ENCODE measurements at regions not wholly inside any gene's neighbourhood (a gene's known extent, or its start where the extent isn't known, plus 50 kb on each side); places are given as distances from the start of the nearest gene placed in this dataset.
"Not testable (repeated sequence)": the region's sequence is repeated elsewhere in the genome, so short reads cannot be mapped to it uniquely, and the experiment has no call there.

GRCh38 chr3:139151530-139151929 is 106.8 kb upstream of the PRR23C start:
- Mint-ChIP-seq H3K4me1 (no peaks in the 10 kb centered on the region), H3K27me3 (ENCODE audit: low read depth) (peaks cover 28% of the 10 kb centered on the region), H3K27ac (no peak overlapping the region), H3K9me3 (peaks cover 32% of the 10 kb centered on the region), H3K4me3 (no peak overlapping the region), H3K36me3 (no peaks in the 10 kb centered on the region)
- no peak for DNase-seq (ENCODE audit: low spot score in 2 of 2, unreplicated experiment in 2 of 2)
- TF ChIP-seq CTCF (IDR thresholded peaks at IDR 0.05; ENCODE audit: unreplicated experiment): no peak

GRCh38 chr3:139153434-139153833 is 108.7 kb upstream of the PRR23C start:
- DNase-seq (ENCODE audit: low spot score in 2 of 2, unreplicated experiment in 2 of 2); H3K4me1 Mint-ChIP-seq; H3K4me3 Mint-ChIP-seq; H3K27ac Mint-ChIP-seq; H3K36me3 Mint-ChIP-seq: not testable (repeated sequence)
- Mint-ChIP-seq H3K9me3 (peaks cover 26% of the 10 kb centered on the region), H3K27me3 (ENCODE audit: low read depth) (peaks cover 30% of the 10 kb centered on the region)

GRCh38 chr3:139157161-139157932 is 112.7 kb upstream of the PRR23C start:
- Mint-ChIP-seq H3K9me3 (peaks cover 3% of the 10 kb centered on the region), H3K36me3 (no peaks in the 10 kb centered on the region), H3K4me3 (no peak overlapping the region), H3K4me1 (no peaks in the 10 kb centered on the region), H3K27me3 (ENCODE audit: low read depth) (peaks cover 47% of the 10 kb centered on the region), H3K27ac (no peak overlapping the region)
- no peak for TF ChIP-seq CTCF (IDR thresholded peaks at IDR 0.05; ENCODE audit: unreplicated experiment)
- DNase-seq (ENCODE audit: low spot score in 2 of 2, unreplicated experiment in 2 of 2): no peak

- DNase-seq (ENCODE audit: low spot score in 2 of 2, unreplicated experiment in 2 of 2): no peak
- no peak for TF ChIP-seq CTCF (IDR thresholded peaks at IDR 0.05; ENCODE audit: unreplicated experiment)
- no peaks in the 10 kb centered on the region for H3K4me1 Mint-ChIP-seq
- H3K36me3 Mint-ChIP-seq: no peaks in the 10 kb centered on the region
- H3K27ac Mint-ChIP-seq: no peak overlapping the region
- peaks cover 46% of the 10 kb centered on the region for H3K27me3 Mint-ChIP-seq (ENCODE audit: low read depth)
- no peaks in the 10 kb centered on the region for H3K9me3 Mint-ChIP-seq
- no peak overlapping the region for H3K4me3 Mint-ChIP-seq
These were observed 114.7 kb upstream of the PRR23C start for GRCh38 chr3:139159356-139159755.

GRCh38 chr3:139173372-139174108 is 128.8 kb upstream of the PRR23C start:
- H3K27ac Mint-ChIP-seq: no peak overlapping the region
- no peak for TF ChIP-seq CTCF (IDR thresholded peaks at IDR 0.05; ENCODE audit: unreplicated experiment)
- no peaks in the 10 kb centered on the region for H3K36me3 Mint-ChIP-seq
- DNase-seq (ENCODE audit: low spot score in 2 of 2, unreplicated experiment in 2 of 2): no peak
- H3K27me3 Mint-ChIP-seq (ENCODE audit: low read depth): peaks cover 37% of the 10 kb centered on the region
- peaks cover 23% of the 10 kb centered on the region for H3K9me3 Mint-ChIP-seq
- H3K4me1 Mint-ChIP-seq: no peaks in the 10 kb centered on the region
- no peak overlapping the region for H3K4me3 Mint-ChIP-seq

GRCh38 chr3:139180489-139180888 is 135.8 kb upstream of the PRR23C start:
- Mint-ChIP-seq H3K36me3 (no peaks in the 10 kb centered on the region), H3K27ac (no peak overlapping the region), H3K4me1 (peaks cover 3% of the 10 kb centered on the region), H3K27me3 (ENCODE audit: low read depth) (peaks cover 20% of the 10 kb centered on the region), H3K4me3 (no peak overlapping the region), H3K9me3 (peaks cover 11% of the 10 kb centered on the region)
- TF ChIP-seq CTCF (IDR thresholded peaks at IDR 0.05; ENCODE audit: unreplicated experiment): no peak
- DNase-seq (ENCODE audit: low spot score in 2 of 2, unreplicated experiment in 2 of 2): no peak

Data from mesothelial cell of epicardium (in vitro differentiated cells).